Middle frontal gyrus (tissue), 1 donor: ENCODE measurements at regions not wholly inside any gene's neighbourhood (a gene's known extent, or its start where the extent isn't known, plus 50 kb on each side); places are given as distances from the start of the nearest gene placed in this dataset.
"Not testable (repeated sequence)": the region's sequence is repeated elsewhere in the genome, so short reads cannot be mapped to it uniquely, and the experiment has no call there.

Experiments used
- DNase-seq: peaks from one replicate; pipeline ENCODE4 v3.0.0-alpha.2; 2015; ENCODE audit warnings: low spot score; ENCODE audit errors: extremely low spot score

DNA sequence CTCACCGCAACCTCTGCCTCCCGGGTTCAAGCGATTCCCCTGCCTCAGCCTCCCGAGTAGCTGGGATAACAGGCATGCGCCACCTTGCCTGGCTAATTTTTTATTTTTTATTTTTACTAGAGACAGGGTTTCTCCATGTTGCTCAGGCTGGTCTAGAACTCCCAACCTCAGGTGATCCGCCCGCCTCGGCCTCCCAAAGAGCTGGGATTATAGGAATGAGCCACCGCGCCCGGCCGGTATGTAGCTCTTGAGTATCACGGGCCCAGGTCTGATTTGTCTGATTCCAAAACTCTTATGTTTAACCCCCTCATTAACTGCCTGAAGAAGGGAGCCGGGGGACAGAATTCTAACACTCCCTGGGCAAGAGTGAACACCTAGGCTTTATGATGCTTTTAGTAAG is 91.7 kb upstream of the OLIG2 start:
- not testable (repeated sequence) for DNase-seq

DNA sequence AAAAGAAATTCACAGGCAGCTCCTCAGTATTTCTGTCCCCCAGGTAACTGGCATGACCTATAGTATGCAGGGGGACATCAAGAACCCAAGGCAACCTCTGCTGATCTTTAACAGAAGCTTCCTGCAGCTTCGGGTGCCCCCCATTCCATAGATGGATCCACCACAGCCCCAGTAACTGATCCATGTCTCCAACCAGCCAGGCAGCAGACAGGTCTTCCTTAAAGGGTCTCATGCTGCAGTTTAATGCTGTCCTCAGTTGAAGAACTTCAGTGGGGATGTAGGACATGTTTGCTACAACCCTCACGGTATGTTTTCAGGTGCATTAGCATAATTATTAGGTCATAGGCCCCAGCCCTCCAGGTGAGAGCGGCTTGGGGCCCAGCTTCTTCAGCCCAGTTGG is 90.9 kb upstream of the OLIG2 start:
- DNase-seq = no peak

DNA sequence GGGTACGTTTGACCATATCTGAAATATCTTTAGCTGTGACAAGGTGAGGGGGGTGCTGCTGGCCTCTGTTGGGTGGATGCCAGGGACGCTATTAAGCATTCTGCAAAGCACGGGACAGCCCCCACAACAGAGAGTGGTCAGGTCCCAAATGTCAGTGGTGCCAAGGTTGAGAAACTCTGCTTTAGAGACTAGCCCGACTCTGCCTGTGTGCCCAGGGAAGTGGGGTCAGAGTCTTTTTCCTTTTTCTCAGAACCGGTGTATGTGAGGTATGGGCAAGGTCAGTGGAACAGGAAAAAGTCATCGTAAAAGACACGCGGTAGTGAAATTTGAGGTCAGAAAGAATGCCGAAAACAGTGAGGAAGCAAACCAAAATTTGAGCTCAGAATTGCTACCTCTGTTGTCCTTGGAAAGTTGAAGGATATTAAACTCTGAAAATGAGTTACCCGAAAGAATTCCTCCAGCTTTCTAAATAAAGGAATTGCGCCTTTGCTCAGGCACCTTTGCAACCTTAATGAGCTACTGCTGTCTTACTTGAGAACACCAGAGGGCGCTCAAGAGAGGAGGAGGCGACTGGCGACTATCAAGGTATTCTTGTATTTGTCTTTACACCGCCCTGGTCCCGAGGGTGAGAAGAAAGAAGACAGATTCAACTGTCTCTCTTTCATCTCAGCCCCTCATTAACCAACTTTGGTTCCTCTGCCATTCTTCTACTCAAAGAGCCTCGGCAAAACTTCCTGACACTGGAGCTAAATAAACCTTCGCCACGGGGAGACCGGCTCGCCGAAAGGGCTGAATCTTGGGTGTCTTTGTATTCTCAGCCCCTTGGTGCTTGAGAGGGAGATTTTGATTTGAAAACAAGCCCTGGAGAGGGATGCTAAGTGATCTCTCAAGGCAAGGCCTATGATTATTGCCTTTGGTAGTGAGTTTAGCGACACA is 85.4 kb upstream of the OLIG2 start:
- DNase-seq = no peak

DNA sequence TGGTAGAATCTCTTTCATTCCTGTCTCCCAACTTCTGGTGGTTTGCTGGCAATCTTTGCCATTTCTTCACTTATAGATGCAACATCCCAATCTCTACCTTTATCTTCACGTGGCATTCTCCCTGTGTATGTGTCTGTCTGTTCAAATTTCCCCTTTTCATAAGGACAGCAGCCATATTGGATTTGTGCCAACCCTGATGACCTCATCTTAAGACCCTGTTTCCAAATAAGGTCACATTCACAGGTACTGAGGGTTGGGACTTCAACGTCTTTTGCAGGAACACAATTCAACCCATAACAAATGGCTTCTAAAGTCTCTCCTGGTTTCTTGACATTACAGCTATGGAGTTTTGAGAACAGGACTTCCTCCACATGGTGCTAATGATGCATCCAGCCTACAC is 84.5 kb upstream of the OLIG2 start:
- DNase-seq = no peak

DNA sequence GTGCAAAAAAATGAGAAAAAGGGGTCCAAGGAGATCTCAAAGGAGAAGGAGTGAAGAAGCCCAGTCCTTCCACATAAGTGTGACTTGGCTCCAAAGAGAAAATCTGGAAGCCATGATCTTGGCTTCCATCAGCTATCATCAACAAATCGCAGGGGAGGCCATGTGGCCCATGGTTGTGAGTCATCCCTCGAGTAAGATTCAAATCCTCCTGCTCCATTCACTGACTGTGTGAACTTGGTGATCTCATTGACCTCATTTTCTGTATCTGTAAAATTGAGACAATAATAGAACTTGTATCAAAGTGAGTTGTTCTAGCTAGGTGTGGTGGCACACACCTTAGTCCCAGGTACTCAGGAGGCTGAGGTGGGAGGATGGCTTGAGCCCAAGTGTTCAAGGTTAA is 79.1 kb upstream of the OLIG2 start:
- no peak for DNase-seq

DNA sequence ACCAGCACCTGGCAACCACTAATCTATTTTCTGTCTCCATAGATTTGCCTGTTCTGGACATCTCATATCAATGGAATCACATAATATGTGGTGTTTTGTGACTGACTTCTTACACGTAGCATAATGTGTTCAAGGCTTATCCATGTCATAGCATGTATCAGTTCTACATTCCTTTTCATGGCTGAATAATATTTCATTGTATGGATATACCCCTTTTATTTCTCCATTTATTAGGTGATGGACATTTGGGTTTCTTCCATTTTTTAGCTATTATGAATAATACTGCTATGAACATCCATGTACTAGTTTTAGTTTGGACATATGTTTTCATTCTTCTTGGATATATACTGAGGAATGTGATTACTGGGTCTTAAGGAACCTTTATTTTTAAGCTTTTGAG is 78.0 kb upstream of the OLIG2 start:
- DNase-seq = no peak

DNA sequence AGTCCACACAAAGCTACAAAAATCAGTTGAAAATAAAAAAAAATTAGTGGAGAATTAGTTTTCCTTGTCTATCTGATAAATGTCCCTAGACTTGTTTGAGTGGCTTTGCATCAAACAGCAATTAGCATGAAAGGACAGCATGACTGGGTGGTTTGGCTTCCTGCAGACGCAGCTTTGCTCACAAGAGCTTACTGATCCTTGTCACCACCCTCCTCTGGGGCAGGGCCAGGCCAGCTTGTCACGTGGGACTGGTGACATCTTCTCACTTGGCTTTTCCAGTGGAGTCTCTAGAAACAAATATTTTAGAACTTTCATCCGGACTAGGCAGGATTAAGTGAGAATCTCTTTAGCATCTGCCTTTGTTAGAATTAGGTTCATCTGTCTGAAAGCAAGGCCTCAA is 76.0 kb upstream of the OLIG2 start:
- no peak for DNase-seq

DNA sequence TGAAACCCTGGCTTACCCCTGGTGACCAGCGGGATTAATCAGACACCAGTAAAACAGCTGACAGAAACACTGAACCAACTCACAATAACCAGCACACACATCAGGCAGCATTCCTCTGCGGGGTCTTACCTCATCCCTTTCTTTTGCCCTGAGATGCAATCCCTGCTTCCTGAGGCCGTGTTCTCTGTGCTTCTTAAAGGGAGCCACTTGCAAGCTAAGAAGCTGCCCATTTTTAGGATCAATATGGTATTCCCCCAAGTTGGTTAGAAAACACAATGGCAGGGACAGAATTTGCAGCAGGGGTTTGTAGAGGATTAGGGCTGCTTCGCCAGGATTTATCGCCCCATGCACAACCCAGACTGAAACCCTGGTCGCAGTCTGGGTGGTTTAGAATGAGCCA is 74.7 kb upstream of the OLIG2 start:
- no peak for DNase-seq

DNA sequence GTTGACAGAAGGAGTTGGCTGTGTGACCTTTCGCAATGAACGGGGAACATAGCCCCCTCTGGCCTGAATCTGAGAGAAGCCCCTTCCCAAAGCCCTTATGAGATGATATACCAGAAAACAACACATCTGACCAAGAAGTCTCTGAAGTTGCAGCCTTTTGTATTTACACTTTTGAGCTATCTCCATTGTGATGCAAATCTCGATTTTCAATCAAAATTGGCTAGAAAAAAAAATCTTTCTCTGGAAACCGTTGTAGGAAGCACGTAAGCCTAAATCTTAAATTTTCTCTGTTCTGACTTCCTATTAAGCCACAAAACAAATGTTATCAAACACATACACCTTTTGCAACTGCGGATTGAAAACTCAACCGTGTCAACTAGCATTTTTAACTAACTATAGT is 71.4 kb upstream of the OLIG2 start:
- DNase-seq = no peak

DNA sequence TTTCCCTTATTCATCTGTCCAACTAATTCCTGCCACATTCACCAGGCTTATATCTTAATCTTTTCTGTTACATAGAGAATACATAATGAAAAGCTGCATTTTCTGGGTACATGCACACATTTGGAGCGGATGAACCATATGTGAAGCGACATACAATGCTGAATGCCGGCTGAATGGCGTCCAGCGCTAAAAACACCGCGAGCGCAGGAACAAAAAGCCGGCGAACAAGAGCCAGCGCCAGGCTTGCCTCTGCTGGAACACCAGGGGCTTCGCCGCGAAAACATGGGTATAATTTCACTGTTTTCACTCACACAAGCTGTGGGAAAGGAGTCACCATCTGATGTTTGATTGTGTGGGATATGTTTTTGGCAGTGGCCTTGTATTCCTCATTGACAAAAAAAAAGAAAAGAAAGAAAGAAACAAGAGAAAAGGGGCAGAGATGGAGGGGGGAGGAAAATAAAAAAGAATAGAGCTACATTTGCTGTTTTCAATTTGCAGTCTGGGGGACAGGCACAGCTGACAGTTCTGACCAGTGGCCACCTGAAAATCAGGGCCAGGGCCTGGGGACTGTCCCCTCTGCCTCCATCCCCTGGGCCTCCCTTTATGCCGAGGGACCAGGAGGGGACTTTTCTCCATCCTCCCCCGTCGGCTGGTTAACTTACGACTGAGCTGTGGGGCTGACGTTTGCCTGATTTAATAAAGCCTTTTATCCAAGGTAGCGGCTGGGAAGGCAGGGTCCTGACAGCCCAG is 70.2 kb upstream of the OLIG2 start:
- no peak for DNase-seq

DNA sequence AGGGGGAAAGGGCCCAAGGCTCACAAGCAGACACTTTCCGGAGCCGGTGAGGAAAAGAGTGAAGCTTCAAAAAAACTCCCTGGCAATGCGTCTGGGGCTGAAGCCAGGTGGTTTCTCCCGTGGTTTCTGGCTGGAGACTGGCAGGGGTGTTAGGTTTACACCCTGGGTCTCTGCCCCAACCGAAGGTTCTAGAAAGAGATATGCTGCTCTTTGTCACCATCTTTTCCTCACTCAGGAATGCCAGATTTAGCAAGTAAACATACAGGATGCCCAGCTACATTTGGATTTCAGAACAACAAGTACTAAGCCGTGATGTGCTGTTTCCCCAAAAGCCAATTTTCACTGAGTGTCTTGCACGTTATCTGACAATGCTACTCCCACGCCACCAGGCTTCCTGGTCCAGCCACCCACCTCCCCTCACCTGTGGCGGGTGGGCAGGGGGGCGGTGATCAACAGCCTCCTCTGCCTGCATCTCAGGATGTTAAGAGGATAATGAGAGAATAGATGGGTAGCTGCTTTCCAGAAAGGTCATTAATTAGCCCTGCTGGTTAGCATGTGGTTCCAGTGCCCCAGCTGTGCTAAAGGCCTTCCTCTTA is 69.6 kb upstream of the OLIG2 start:
- no peak for DNase-seq

DNA sequence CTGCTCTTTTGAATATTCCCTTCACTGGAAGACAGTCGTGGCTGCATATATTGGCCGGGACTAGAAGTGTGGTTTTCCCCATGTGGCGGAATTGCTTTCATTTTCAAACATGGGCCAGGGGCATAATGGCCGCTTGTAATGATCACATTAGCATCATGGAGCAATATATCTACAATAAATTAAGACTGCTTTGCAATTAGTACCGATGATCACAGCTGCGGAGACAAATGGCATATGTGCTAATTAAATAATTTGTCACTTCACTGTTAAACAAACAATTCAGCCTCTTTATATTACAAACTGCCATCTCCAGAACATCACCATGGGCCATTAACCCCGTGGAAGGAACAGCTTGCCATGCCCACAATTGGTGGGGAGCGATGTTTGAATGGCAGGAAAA is 68.2 kb upstream of the OLIG2 start:
- DNase-seq = no peak

DNA sequence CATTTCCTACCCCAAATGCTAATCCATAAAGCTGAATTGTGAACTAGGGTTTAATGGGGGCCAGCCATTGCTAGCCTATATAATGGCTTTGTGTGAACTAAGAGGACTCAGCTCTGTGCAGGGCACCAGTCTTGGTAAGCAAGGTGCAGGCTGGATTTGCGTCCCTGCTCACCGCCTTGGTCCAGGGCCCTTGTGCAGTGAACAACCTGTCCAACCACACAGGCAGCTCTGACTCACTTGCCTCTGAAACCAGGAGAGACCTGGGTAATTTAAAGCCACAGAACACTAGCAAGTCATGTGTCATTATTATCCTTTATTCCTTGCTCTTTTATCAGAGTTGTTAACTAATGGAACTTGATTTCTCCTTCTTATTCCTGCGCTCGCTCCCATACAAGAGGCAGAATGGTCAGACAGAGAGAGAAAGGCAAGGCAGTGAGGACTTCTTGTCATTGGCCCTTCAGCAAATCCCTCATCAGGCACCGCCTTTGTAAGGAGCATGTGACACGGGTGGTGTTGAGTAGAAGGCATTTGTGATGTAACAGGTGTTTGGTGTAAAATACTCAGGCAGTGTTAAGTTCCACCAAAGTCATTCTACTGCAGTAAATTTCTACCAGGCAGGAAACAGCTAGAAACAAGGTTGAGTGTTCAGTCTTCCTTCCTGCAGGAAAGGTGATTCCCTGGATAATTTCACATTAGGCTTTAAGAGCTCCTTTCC is 67.3 kb upstream of the OLIG2 start:
- no peak for DNase-seq

DNA sequence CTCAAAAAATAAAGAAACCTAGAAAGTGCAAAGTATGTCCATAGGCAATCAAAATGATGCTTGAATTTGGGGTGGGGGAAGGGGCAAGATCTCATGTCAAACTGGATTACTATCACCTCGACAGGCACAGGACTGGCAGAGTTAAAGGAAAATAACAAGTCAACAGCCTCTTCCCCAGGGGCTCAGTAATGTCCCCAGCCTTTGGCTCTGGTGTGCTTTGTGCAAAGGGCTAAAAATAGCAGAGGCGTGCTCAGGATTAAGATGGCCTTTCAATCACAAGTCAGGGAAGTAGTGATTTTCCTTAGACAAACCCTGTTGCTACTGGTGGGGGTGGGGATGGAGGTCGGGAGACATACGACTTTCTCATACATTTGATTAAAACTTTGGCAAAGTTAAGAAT is 63.5 kb upstream of the OLIG2 start:
- DNase-seq = no peak

DNA sequence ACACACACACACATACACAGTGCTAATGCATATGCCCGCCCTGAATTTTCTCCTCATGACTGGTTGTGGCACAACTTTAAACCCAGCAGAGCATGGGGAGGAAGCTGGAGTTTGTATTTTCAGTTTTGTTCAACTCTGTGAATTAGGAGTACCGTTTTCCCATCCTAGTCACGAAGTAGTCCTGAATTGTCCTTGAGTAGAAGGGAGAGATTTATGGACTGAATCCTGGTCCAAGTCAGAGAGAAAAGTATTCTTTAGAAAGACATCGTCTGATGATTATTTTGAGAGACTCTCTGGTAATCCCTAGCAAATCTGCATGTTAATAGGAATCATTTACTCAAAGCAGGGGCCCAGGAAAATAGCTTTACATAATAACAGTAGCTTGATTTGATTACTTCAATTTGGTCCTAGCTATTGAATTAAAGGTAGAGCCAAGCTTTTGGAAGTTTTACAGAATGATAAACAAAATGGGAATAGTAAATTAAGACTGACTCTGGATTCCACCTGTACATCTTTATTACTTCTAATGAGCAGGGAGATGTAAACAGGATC is 60.5 kb upstream of the OLIG2 start:
- DNase-seq = no peak

DNA sequence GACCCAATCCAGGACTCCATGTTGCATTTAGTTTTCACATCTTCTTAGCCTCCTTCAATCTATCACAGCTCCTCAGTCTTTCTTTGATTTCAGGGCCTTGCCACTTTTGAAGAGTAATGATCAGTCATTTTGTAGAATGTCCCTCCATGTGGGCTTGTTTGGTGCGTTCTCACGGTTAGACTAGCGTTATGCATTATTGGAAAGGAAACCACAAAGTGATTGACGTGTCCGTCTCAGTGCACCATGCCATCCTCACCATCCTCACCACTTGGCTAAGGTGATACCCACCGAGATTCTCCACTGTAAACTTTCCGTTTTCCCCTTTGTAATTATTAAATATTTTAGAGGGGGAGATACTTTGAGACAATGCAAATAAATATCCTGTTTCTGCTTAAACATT is 59.6 kb upstream of the OLIG2 start:
- DNase-seq = no peak

DNA sequence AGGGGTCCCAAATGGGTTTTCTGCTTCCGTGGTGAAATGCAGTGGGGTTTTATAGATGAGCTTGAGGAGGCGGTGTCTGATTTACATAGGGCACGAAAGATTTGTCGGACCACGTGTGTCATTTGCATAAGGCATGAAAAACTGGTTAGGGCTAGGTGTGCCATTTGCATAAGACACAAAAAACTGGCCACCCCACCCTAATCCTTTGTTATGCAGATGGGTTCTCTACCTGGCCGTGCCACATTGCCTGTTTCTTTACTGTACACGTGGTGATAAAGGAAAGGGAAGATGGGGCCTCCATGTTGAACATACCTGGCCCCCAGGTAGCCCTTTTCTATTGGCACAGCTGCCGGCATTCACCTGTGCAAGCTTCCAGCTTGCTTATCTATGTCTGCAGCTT is 57.6 kb upstream of the OLIG2 start:
- DNase-seq = not testable (repeated sequence)

DNA sequence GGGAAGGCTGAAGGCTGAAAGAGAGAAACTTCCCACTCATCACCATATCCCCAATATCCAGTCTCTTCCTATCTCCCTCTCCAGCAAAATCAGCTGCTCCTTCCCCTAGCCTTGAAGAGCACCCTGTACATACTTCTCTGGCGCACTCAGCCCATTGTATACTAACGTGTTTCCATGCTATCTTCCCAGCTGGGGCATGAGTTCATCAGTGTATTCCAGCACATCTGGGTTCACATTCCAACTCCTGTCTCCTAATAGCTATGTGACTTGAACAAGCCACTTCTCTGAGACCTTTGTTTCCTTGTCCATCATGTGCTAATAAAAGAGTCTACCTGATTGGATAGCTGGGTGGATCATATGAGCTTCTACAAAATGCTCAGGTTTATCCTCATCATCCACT is 51.1 kb upstream of the OLIG2 start:
- no peak for DNase-seq

DNA sequence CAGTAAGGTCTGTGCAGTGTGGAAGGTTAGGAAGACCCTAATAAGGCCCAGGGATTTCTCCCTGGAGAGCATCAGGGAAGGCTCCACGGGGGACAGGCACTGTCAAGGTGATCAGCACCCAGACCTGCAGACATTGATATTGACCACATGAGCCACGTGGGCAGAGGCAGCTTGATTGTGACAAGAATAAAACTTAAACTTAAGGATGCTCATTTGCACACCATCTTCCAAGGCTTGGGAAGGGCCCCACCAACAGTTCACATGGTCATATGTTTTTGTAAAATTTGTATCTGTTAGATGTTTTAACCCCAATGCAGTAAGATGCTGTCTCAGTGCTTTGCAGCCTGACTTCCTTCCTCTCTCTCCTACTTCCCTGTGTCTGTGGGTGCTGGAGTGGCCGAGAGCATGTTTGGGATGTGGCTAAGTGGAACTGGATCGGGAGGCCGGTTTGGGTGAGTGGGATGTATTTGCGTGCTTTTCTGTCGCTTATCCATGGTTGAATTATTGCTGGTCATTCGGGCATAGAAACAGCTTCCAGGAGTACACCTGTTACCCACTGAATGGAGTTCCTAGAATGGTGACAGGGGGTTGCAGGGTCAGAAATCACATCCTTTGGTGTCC is 49.8 kb upstream of the OLIG2 start:
- no peak for DNase-seq
